ENCODE measurements at regions not wholly inside any gene's neighbourhood (a gene's known extent, or its start where the extent isn't known, plus 50 kb on each side); places are given as distances from the start of the nearest gene placed in this dataset.

DNA sequence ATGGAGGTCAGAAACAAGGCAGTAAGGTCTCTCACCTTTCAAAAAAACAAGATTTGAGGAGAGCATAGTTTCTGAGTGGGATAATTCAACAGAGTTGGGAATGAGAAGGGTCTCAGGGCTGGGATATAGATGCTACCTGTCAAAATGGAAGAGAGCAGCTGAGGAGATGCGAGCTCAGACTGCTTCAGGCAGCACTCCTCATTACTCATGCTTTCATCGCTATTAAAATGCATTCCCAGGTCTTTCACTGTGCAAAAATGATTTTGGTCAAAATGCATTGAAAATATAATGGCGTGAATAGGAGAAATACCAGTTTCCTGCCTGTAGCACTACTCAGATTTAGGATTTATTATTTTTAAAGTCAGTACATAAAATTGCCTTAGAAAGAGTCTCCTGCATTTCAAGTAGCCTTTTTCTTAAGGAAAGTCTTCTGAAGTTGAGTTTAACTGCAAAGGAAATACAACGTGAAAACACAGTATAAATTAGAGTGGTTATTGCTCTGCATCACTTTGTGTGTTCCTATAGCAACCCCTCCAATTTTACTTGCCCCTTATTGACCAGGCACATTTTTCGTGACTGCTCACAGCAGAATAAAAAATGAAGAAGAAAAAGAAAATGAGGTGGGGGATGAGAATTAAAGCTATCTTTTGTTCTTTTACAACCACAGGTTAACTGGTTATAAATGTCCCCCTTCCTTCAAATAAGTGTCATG is 724.8 kb upstream of the SEMA6A start:
- Histone ChIP-seq H4K5ac (ENCODE audit: insufficient read length, low read depth, low read length) (no peak overlapping the region), H3K18ac (ENCODE audit: insufficient read length, low read depth, low read length) (no peak overlapping the region), H2BK5ac (ENCODE audit: insufficient read length, low read length) (no peak overlapping the region), H2BK20ac (ENCODE audit: low read depth, low read length, poor library complexity, severe bottlenecking) (no peak overlapping the region), H3K27me3 (ENCODE audit: insufficient read depth, low read length) (no peaks in the 10 kb centered on the region), H3K56ac (ENCODE audit: insufficient read length, low read depth, low read length) (no peak overlapping the region), H3K79me2 (ENCODE audit: insufficient read depth, low read length) (no peaks in the 10 kb centered on the region), H3K4me1 (ENCODE audit: insufficient read depth, low read length) (no peaks in the 10 kb centered on the region), H4K20me1 (ENCODE audit: control insufficient read depth, insufficient read depth, insufficient read length) (no peaks in the 10 kb centered on the region), H3K23ac (ENCODE audit: insufficient read length, low read depth, low read length) (no peak overlapping the region), H4K8ac (replicated peaks; ENCODE audit: insufficient read length, low read depth, low read length) (no peak overlapping the region), H3K9ac (ENCODE audit: extremely low read depth, insufficient read length, low read length) (no peak overlapping the region), H2BK15ac (ENCODE audit: low read depth, low read length) (no peak overlapping the region), H3K9me3 (ENCODE audit: control insufficient read depth, low read depth, low read length) (no peaks in the 10 kb centered on the region), H3K4me2 (ENCODE audit: insufficient read depth, insufficient read length, low read length) (no peak overlapping the region), H2AFZ (ENCODE audit: low read length) (no peak overlapping the region), H3K79me1 (ENCODE audit: insufficient read depth, low read depth, low read length, poor library complexity, severe bottlenecking) (no peaks in the 10 kb centered on the region), H3K23me2 (ENCODE audit: insufficient read length, low read depth, low read length, poor library complexity, severe bottlenecking) (no peaks in the 10 kb centered on the region), H2BK12ac (ENCODE audit: insufficient read length, low read depth, low read length) (no peak overlapping the region), H2BK120ac (ENCODE audit: low read depth, low read length, poor library complexity, severe bottlenecking) (no peak overlapping the region), H3K14ac (ENCODE audit: insufficient read depth, low read length) (no peak overlapping the region), H3T11ph (ENCODE audit: low read length) (no peak overlapping the region), H3K4ac (ENCODE audit: low read depth, low read length) (no peak overlapping the region), H3K27ac (ENCODE audit: insufficient read length, low read depth, low read length) (no peak overlapping the region), H2AK5ac (ENCODE audit: insufficient read length, low read length) (no peak overlapping the region), H4K91ac (ENCODE audit: insufficient read length, low read depth, low read length) (no peak overlapping the region)
- Mint-ChIP-seq H3K4me1 (peaks cover 9 to 11% of the 10 kb centered on the region in 2 experiments), H3K4me3 (no peak overlapping the region), H3K27ac (no peak overlapping the region), H3K36me3 (ENCODE audit: insufficient read depth in 1 of 3, low read depth in 3 of 3) (peaks cover 0 to 3% (median 2%) of the 10 kb centered on the region in 3 experiments; a peak in 2 of 7 replicates), H3K9me3 (peaks cover 4 to 8% of the 10 kb centered on the region in 2 experiments), H3K27me3 (ENCODE audit: low read depth) (no peaks in the 10 kb centered on the region)
- TF ChIP-seq CTCF (conservative IDR thresholded peaks at IDR 0.05): no peak
- no CpG with 5 or more reads among the region's 5 CpGs for WGBS (ENCODE audit: extremely low coverage, insufficient read length, low lambda C conversion rate)
- DNase-seq: no peak
